HG03558 (cell line): ENCODE measurements at regions not wholly inside any gene's neighbourhood (a gene's known extent, or its start where the extent isn't known, plus 50 kb on each side); places are given as distances from the start of the nearest gene placed in this dataset.
"Not testable (repeated sequence)": the region's sequence is repeated elsewhere in the genome, so short reads cannot be mapped to it uniquely, and the experiment has no call there.

Experiments
- ATAC-seq: cut with Tn5 transposase; IDR thresholded peaks from one replicate; pipeline ENCODE4 v1.9.1; 2021; ENCODE audit warnings: moderate number of reproducible peaks; ENCODE audit not compliant: unreplicated experiment; ENCODE audit errors: extremely low read depth

- no peak for ATAC-seq
These were observed 129.8 kb downstream of the SEC23A start for GRCh38 chr14:38973083-38973700.

GRCh38 chr14:38972511-38972910, 130.5 kb downstream of the SEC23A start:
- no peak for ATAC-seq

GRCh38 chr14:38971258-38971921, 131.6 kb downstream of the SEC23A start:
- ATAC-seq: no peak

GRCh38 chr14:38964630-38965029, 138.4 kb downstream of the SEC23A start:
- ATAC-seq: no peak

GRCh38 chr14:38960946-38961531, 142.0 kb downstream of the SEC23A start:
- no peak for ATAC-seq

GRCh38 chr14:38959021-38959420, 144.0 kb downstream of the SEC23A start:
- no peak for ATAC-seq

GRCh38 chr14:38958589-38958988, 144.4 kb downstream of the SEC23A start:
- no peak for ATAC-seq

- ATAC-seq: no peak
These were observed 151.6 kb downstream of the SEC23A start for GRCh38 chr14:38951451-38951850.

- ATAC-seq: no peak
These were observed 152.4 kb downstream of the SEC23A start for GRCh38 chr14:38950676-38951075.

- ATAC-seq: no peak
These were observed 154.5 kb downstream of the SEC23A start for GRCh38 chr14:38948576-38948975.

- ATAC-seq: no peak
These were observed 154.9 kb downstream of the SEC23A start for GRCh38 chr14:38948171-38948570.

GRCh38 chr14:38947343-38947742, 155.7 kb downstream of the SEC23A start:
- ATAC-seq: no peak

GRCh38 chr14:38944691-38945090, 158.3 kb downstream of the SEC23A start:
- no peak for ATAC-seq

GRCh38 chr14:38941488-38941887, 161.5 kb downstream of the SEC23A start:
- no peak for ATAC-seq

GRCh38 chr14:38932653-38933000, 170.4 kb downstream of the SEC23A start:
- not testable (repeated sequence) for ATAC-seq

- ATAC-seq: no peak
These were observed 170.9 kb downstream of the SEC23A start for GRCh38 chr14:38931969-38932652.

- ATAC-seq: no peak
These were observed 172.1 kb downstream of the SEC23A start for GRCh38 chr14:38930898-38931297.

- no peak for ATAC-seq
These were observed 173.0 kb downstream of the SEC23A start for GRCh38 chr14:38930022-38930421.

GRCh38 chr14:38929416-38929815, 173.6 kb downstream of the SEC23A start:
- no peak for ATAC-seq

- not testable (repeated sequence) for ATAC-seq
These were observed 181.1 kb downstream of the SEC23A start for GRCh38 chr14:38921893-38922292.

GRCh38 chr14:38915125-38915524, 187.9 kb downstream of the SEC23A start:
- no peak for ATAC-seq
